H9 (cell line): ENCODE measurements at regions not wholly inside any gene's neighbourhood (a gene's known extent, or its start where the extent isn't known, plus 50 kb on each side); places are given as distances from the start of the nearest gene placed in this dataset.

Source experiments
- DNase-seq: peaks from one replicate; pipeline ENCODE4 v3.0.0-alpha.2; 2017
- H2AFZ ChIP-seq: one replicate; pipeline ENCODE4 v1.6.1; 2013; ENCODE audit warnings: mild to moderate bottlenecking, low read length, control low read depth, moderate library complexity
- H2AK5ac ChIP-seq: 2 replicates; pipeline ENCODE4 v1.6.1; 2013; ENCODE audit warnings: low read length, control low read depth, mixed read lengths; ENCODE audit not compliant: insufficient read length
- H2BK120ac ChIP-seq: one replicate; pipeline ENCODE4 v1.6.1; 2013; ENCODE audit warnings: low read depth, mild to moderate bottlenecking, low read length, control low read depth, inconsistent platforms; ENCODE audit not compliant: poor library complexity, severe bottlenecking
- H2BK12ac ChIP-seq: 2 replicates; pipeline ENCODE4 v1.6.1; 2013; ENCODE audit warnings: low read length, control low read depth, mixed read lengths, low read depth; ENCODE audit not compliant: insufficient read length
- H2BK15ac ChIP-seq: 2 replicates; pipeline ENCODE4 v1.6.1; 2013; ENCODE audit warnings: low read depth, low read length, control low read depth
- H2BK20ac ChIP-seq: one replicate; pipeline ENCODE4 v1.6.1; 2013; ENCODE audit warnings: low read depth, mild to moderate bottlenecking, low read length, control low read depth, inconsistent platforms; ENCODE audit not compliant: poor library complexity, severe bottlenecking
- H2BK5ac ChIP-seq: 2 replicates; pipeline ENCODE4 v1.6.1; 2013; ENCODE audit warnings: low read length, control low read depth, mixed read lengths; ENCODE audit not compliant: insufficient read length
- H3K14ac ChIP-seq: 2 replicates; pipeline ENCODE4 v1.6.1; 2013; ENCODE audit warnings: low read length, control low read depth; ENCODE audit not compliant: insufficient read depth
- H3K18ac ChIP-seq: 2 replicates; pipeline ENCODE4 v1.6.1; 2013; ENCODE audit warnings: low read depth, mild to moderate bottlenecking, mixed read lengths, low read length, control low read depth; ENCODE audit not compliant: insufficient read length
- H3K23ac ChIP-seq: 2 replicates; pipeline ENCODE4 v1.6.1; 2013; ENCODE audit warnings: low read length, control low read depth, mixed read lengths, low read depth; ENCODE audit not compliant: insufficient read length
- H3K23me2 ChIP-seq: 2 replicates; pipeline ENCODE4 v1.6.1; 2013; ENCODE audit warnings: low read depth, mild to moderate bottlenecking, mixed read lengths, low read length, control low read depth; ENCODE audit not compliant: insufficient read length, poor library complexity, severe bottlenecking
- H3K27ac ChIP-seq: 2 replicates; pipeline ENCODE4 v1.5.1; 2013; ENCODE audit warnings: low read length, control low read depth, mixed read lengths, low read depth; ENCODE audit not compliant: insufficient read length
- H3K27me3 ChIP-seq: 2 replicates; pipeline ENCODE4 v1.6.1; 2013; ENCODE audit warnings: low read length, control low read depth, inconsistent platforms; ENCODE audit not compliant: insufficient read depth
- H3K4ac ChIP-seq: 2 replicates; pipeline ENCODE4 v1.6.1; 2013; ENCODE audit warnings: low read depth, mild to moderate bottlenecking, control low read depth, inconsistent platforms, low read length, moderate library complexity
- H3K4me1 ChIP-seq: 2 replicates; pipeline ENCODE4 v1.6.1; 2013; ENCODE audit warnings: low read length, control low read depth, inconsistent platforms; ENCODE audit not compliant: insufficient read depth
- H3K4me2 ChIP-seq: 2 replicates; pipeline ENCODE4 v1.6.1; 2013; ENCODE audit warnings: low read length, control low read depth, mixed read lengths; ENCODE audit not compliant: insufficient read length, insufficient read depth
- H3K56ac ChIP-seq: 2 replicates; pipeline ENCODE4 v1.6.1; 2013; ENCODE audit warnings: low read depth, mild to moderate bottlenecking, mixed read lengths, low read length, control low read depth; ENCODE audit not compliant: insufficient read length
- H3K79me1 ChIP-seq: 2 replicates; pipeline ENCODE4 v1.6.1; 2013; ENCODE audit warnings: low read depth, mild to moderate bottlenecking, moderate library complexity, low read length, control low read depth, inconsistent platforms; ENCODE audit not compliant: insufficient read depth, poor library complexity, severe bottlenecking
- H3K79me2 ChIP-seq: 2 replicates; pipeline ENCODE4 v1.6.1; 2013; ENCODE audit warnings: low read length, control low read depth, inconsistent platforms; ENCODE audit not compliant: insufficient read depth
- H3K9ac ChIP-seq: 2 replicates; pipeline ENCODE4 v1.6.1; 2013; ENCODE audit warnings: low read length, control low read depth, mixed read lengths; ENCODE audit not compliant: insufficient read length; ENCODE audit errors: extremely low read depth
- H3K9me3 ChIP-seq: one replicate; pipeline ENCODE4 v1.6.1; 2013; ENCODE audit warnings: low read depth, low read length, inconsistent platforms; ENCODE audit not compliant: control insufficient read depth
- H3T11ph ChIP-seq: one replicate; pipeline ENCODE4 v1.6.1; 2013; ENCODE audit warnings: mild to moderate bottlenecking, low read length, control low read depth, inconsistent platforms
- H4K20me1 ChIP-seq: one replicate; pipeline ENCODE4 v1.6.1; 2013; ENCODE audit not compliant: control insufficient read depth, insufficient read length, insufficient read depth
- H4K5ac ChIP-seq: 2 replicates; pipeline ENCODE4 v1.6.1; 2013; ENCODE audit warnings: low read depth, mild to moderate bottlenecking, mixed read lengths, low read length, control low read depth; ENCODE audit not compliant: insufficient read length
- H4K8ac ChIP-seq: replicated peaks from 2 replicates; pipeline ENCODE4 v1.6.1; 2013; ENCODE audit warnings: low read length, control low read depth, mixed read lengths, low read depth; ENCODE audit not compliant: insufficient read length
- H4K91ac ChIP-seq: 2 replicates; pipeline ENCODE4 v1.6.1; 2013; ENCODE audit warnings: low read depth, mild to moderate bottlenecking, moderate library complexity, mixed read lengths, low read length, control low read depth; ENCODE audit not compliant: insufficient read length
- H3K27ac Mint-ChIP-seq, 3 experiments: 2 replicates in 2 of 3; 3 replicates in 1 of 3; pipeline ENCODE4 v1.8.0; 2020 to 2021; ENCODE audit warnings: mixed read lengths in 3 of 3, mild to moderate bottlenecking in 1 of 3, moderate library complexity in 1 of 3
- H3K27me3 Mint-ChIP-seq: 2 replicates; pipeline ENCODE4 v1.8.0; 2021; ENCODE audit warnings: low read depth, mild to moderate bottlenecking, moderate library complexity, mixed read lengths
- H3K36me3 Mint-ChIP-seq, 3 experiments: 2 replicates in 2 of 3; 3 replicates in 1 of 3; pipeline ENCODE4 v1.8.0; 2020 to 2021; ENCODE audit warnings: low read depth in 3 of 3, mixed read lengths in 3 of 3; ENCODE audit not compliant: insufficient read depth in 1 of 3
- H3K4me1 Mint-ChIP-seq, 2 experiments: 2 replicates each; pipeline ENCODE4 v1.8.0; 2020; ENCODE audit warnings: mixed read lengths in 2 of 2
- H3K4me3 Mint-ChIP-seq, 2 experiments: 2 replicates in 1 of 2; 3 replicates in 1 of 2; pipeline ENCODE4 v1.8.0; 2020 to 2021; ENCODE audit warnings: mild to moderate bottlenecking in 2 of 2, mixed read lengths in 2 of 2, moderate library complexity in 1 of 2
- H3K9me3 Mint-ChIP-seq, 2 experiments: 2 replicates in 1 of 2; 3 replicates in 1 of 2; pipeline ENCODE4 v1.8.0; 2020; ENCODE audit warnings: mild to moderate bottlenecking in 2 of 2, mixed read lengths in 2 of 2, moderate library complexity in 1 of 2
- CTCF ChIP-seq: fragments of 200-600 bp; sonication (generic); conservative IDR thresholded peaks from 3 replicates; pipeline ENCODE4 v1.8.0; 2021; ENCODE audit warnings: antibody characterized with exemption, mild to moderate bottlenecking
- WGBS: extraction: QIAGEN DNeasy Blood & Tissue Kit; methylation state at CpG from one replicate; pipeline ENCODE4 v1.1.7; 2013; ENCODE audit warnings: missing lambda C conversion rate, low lambda C conversion rate, mixed read lengths; ENCODE audit not compliant: insufficient read length; ENCODE audit errors: extremely low coverage; 5-methylcytosine and 5-hydroxymethylcytosine counted together

GRCh38 chr10:3241967-3242650, 69.5 kb upstream of the PITRM1 start:
- no peak overlapping the region for H2BK15ac ChIP-seq
- Mint-ChIP-seq H3K4me3 (no peak overlapping the region), H3K36me3 (no peaks in the 10 kb centered on the region), H3K9me3 (no peaks in the 10 kb centered on the region; a peak in 2 of 5 replicates), H3K4me1 (peaks cover 9 to 12% of the 10 kb centered on the region in 2 experiments), H3K27ac (no peak overlapping the region; a peak in 1 of 7 replicates), H3K27me3 (peaks cover 10% of the 10 kb centered on the region)
- no peaks in the 10 kb centered on the region for H3K23me2 ChIP-seq
- no peaks in the 10 kb centered on the region for H3K79me1 ChIP-seq
- H3K4me2 ChIP-seq, result no peak overlapping the region
- H3K79me2 ChIP-seq, result no peaks in the 10 kb centered on the region
- H2AK5ac ChIP-seq, result no peak overlapping the region
- no peak overlapping the region for H2BK120ac ChIP-seq
- no CpG with 5 or more reads among the region's 10 CpGs for WGBS
- TF ChIP-seq CTCF, result no peak
- H3K9me3 ChIP-seq, result no peaks in the 10 kb centered on the region
- H3K27me3 ChIP-seq, result no peaks in the 10 kb centered on the region
- no peak overlapping the region for H4K91ac ChIP-seq
- H4K20me1 ChIP-seq, result no peaks in the 10 kb centered on the region
- no peak overlapping the region for H3K27ac ChIP-seq
- no peak overlapping the region for H4K5ac ChIP-seq
- no peak overlapping the region for H3K56ac ChIP-seq
- H3K23ac ChIP-seq, result no peak overlapping the region
- no peak overlapping the region; the same call in 1 of the 2 replicates for H3K14ac ChIP-seq
- H3K4ac ChIP-seq, result no peak overlapping the region
- no peak overlapping the region for H3T11ph ChIP-seq
- no peak overlapping the region for H2BK20ac ChIP-seq
- H2AFZ ChIP-seq, result no peak overlapping the region
- H2BK5ac ChIP-seq, result no peak overlapping the region
- H3K4me1 ChIP-seq, result no peaks in the 10 kb centered on the region
- no peak overlapping the region for H4K8ac ChIP-seq
- H3K18ac ChIP-seq, result no peak overlapping the region
- H2BK12ac ChIP-seq, result no peak overlapping the region
- H3K9ac ChIP-seq, result no peak overlapping the region
- no peak for DNase-seq
